AG04450 (cell line): ENCODE measurements at regions not wholly inside any gene's neighbourhood (a gene's known extent, or its start where the extent isn't known, plus 50 kb on each side); places are given as distances from the start of the nearest gene placed in this dataset.

Experiments
- CTCF ChIA-PET: fragments of 300-600, 350-600 bp; formaldehyde crosslinking; extraction: SDS; loops from one replicate; lab custom pipeline; 2022; ENCODE audit warnings: antibody characterized with exemption, inconsistent platforms; lab: Charles Lee
- POLR2A ChIA-PET: fragments of 350-600 bp; formaldehyde crosslinking; extraction: SDS; loops from one replicate; lab custom pipeline; 2021; ENCODE audit warnings: antibody characterized with exemption, inconsistent platforms; lab: Yijun Ruan, JAX
- DNase-seq: peaks from one replicate; pipeline ENCODE4 v3.0.0-alpha.2; 2011; ENCODE audit warnings: low read depth, low spot score
- H3K27ac ChIP-seq: one replicate; pipeline ENCODE4 v1.5.1; 2012; ENCODE audit warnings: low read depth, low read length, control low read depth
- H3K27me3 ChIP-seq: one replicate; pipeline ENCODE4 v1.6.0; 2012; ENCODE audit warnings: low read length; ENCODE audit not compliant: control insufficient read depth, insufficient read depth
- H3K4me3 ChIP-seq: 2 replicates; pipeline ENCODE4 v1.5.1; 2011; ENCODE audit warnings: mild to moderate bottlenecking, low read depth, low read length, control low read depth
- H3K9me3 ChIP-seq: 2 replicates; pipeline ENCODE4 v1.5.1; 2012; ENCODE audit warnings: low read length; ENCODE audit not compliant: control insufficient read depth, insufficient read depth
- CTCF ChIP-seq: IDR thresholded peaks from 2 replicates; pipeline ENCODE4 v1.5.1; 2011; ENCODE audit warnings: low read depth, low read length, control low read depth, inconsistent platforms

GRCh38 chr6:134739299-134740026, 210.4 kb downstream of the ALDH8A1 start:
- DNase-seq, result no peak
- CTCF ChIA-PET, result no interaction called here
- Histone ChIP-seq H3K4me3 (no peak overlapping the region), H3K27ac (no peak overlapping the region), H3K27me3 (no peaks in the 10 kb centered on the region), H3K9me3 (no peaks in the 10 kb centered on the region; the same call in 1 of the 2 replicates)
- POLR2A ChIA-PET, result interaction anchor here (1.4 kb wide), 1 partner anchor 35 kb away, joined by 5 read pairs; no protein-coding TSS in a partner anchor
- TF ChIP-seq CTCF, result no peak

GRCh38 chr6:134738211-134738885, 211.6 kb downstream of the ALDH8A1 start:
- ChIA-PET CTCF (no interaction called here), POLR2A (no interaction called here)
- no peak overlapping the region for H3K4me3 ChIP-seq
- no peaks in the 10 kb centered on the region for H3K27me3 ChIP-seq
- H3K9me3 ChIP-seq, result no peaks in the 10 kb centered on the region; the same call in 1 of the 2 replicates
- DNase-seq, result no peak
- no peak overlapping the region for H3K27ac ChIP-seq
- TF ChIP-seq CTCF, result no peak

GRCh38 chr6:134735461-134735860, 214.4 kb downstream of the ALDH8A1 start:
- H3K27ac ChIP-seq, result no peak overlapping the region
- TF ChIP-seq CTCF, result no peak
- no peaks in the 10 kb centered on the region for H3K27me3 ChIP-seq
- no peaks in the 10 kb centered on the region; the same call in 1 of the 2 replicates for H3K9me3 ChIP-seq
- POLR2A ChIA-PET, result no interaction called here
- H3K4me3 ChIP-seq, result no peak overlapping the region
- DNase-seq, result no peak
- CTCF ChIA-PET, result no interaction called here

GRCh38 chr6:134734312-134734869, 215.5 kb downstream of the ALDH8A1 start:
- Histone ChIP-seq H3K27me3 (no peaks in the 10 kb centered on the region), H3K9me3 (no peaks in the 10 kb centered on the region; the same call in none of the 2 replicates), H3K27ac (no peak overlapping the region), H3K4me3 (no peak overlapping the region)
- TF ChIP-seq CTCF, result no peak
- ChIA-PET POLR2A (no interaction called here), CTCF (no interaction called here)
- no peak for DNase-seq

- POLR2A ChIA-PET, result no interaction called here
- DNase-seq, result no peak
- CTCF ChIA-PET, result no interaction called here
- no peaks in the 10 kb centered on the region for H3K27me3 ChIP-seq
- H3K9me3 ChIP-seq, result no peaks in the 10 kb centered on the region; the same call in none of the 2 replicates
- no peak overlapping the region for H3K4me3 ChIP-seq
- no peak for TF ChIP-seq CTCF
- H3K27ac ChIP-seq, result no peak overlapping the region
Measured at GRCh38 chr6:134733801-134734200, 216.1 kb downstream of the ALDH8A1 start.
